ENCODE measurements at regions not wholly inside any gene's neighbourhood (a gene's known extent, or its start where the extent isn't known, plus 50 kb on each side); places are given as distances from the start of the nearest gene placed in this dataset.

Small RNA genes lying in the stretch of these regions (microRNA-seq; reads per million reads assigned to microRNA genes)
- 10.1 reads per million, percentile 25 among the genes with 10 or more reads in this experiment for gene MIR551B
